Prostate gland (tissue), 2 donors: ENCODE measurements at regions not wholly inside any gene's neighbourhood (a gene's known extent, or its start where the extent isn't known, plus 50 kb on each side); places are given as distances from the start of the nearest gene placed in this dataset.

ENCODE experiments used
- CTCF ChIP-seq, 4 experiments: fragments of 200-600 bp in 2 of 4; fragments of 450-650 bp in 2 of 4; sonication (generic) in 2 of 4; IDR thresholded peaks; 1 replicate in 3 of 4; 2 replicates in 1 of 4; pipeline ENCODE4 v1.5.1; 2016 to 2019; ENCODE audit warnings: antibody characterized with exemption in 4 of 4, mild to moderate bottlenecking in 2 of 4, moderate library complexity in 2 of 4
- POLR2A ChIP-seq: fragments of 450-650 bp; IDR thresholded peaks from one replicate; pipeline ENCODE4 v1.6.1; 2016; ENCODE audit warnings: antibody characterized with exemption, mild to moderate bottlenecking

GRCh38 chr13:99709134-99709533, 207.9 kb downstream of the TM9SF2 start:
- no peak for TF ChIP-seq POLR2A
- TF ChIP-seq CTCF (IDR thresholded peaks at IDR 0.05) = no peak
